GM10248 (cell line): ENCODE measurements at regions not wholly inside any gene's neighbourhood (a gene's known extent, or its start where the extent isn't known, plus 50 kb on each side); places are given as distances from the start of the nearest gene placed in this dataset.

Experiments used
- CTCF ChIA-PET: fragments of 300-600 bp; sonication (Branson Sonifier 250); formaldehyde crosslinking; extraction: SDS; loops from one replicate; lab custom pipeline; 2021; ENCODE audit warnings: antibody characterized with exemption; lab: Yijun Ruan, JAX
- POLR2A ChIA-PET: fragments of 350-650 bp; sonication (Branson Sonifier 250); formaldehyde crosslinking; extraction: SDS; loops from one replicate; lab custom pipeline; 2020; ENCODE audit warnings: antibody characterized with exemption; lab: Yijun Ruan, JAX
- DNase-seq: peaks from one replicate; pipeline ENCODE4 v3.0.0; 2012; ENCODE audit errors: extremely low spot score
- TF ChIP-seq, protein P1 (sequence below): IDR thresholded peaks from 2 replicates; pipeline ENCODE4 v1.5.1; 2012; ENCODE audit warnings: mild to moderate bottlenecking, low read depth; ENCODE audit errors: extremely low read depth, missing control alignments, control extremely low read depth

DNA sequence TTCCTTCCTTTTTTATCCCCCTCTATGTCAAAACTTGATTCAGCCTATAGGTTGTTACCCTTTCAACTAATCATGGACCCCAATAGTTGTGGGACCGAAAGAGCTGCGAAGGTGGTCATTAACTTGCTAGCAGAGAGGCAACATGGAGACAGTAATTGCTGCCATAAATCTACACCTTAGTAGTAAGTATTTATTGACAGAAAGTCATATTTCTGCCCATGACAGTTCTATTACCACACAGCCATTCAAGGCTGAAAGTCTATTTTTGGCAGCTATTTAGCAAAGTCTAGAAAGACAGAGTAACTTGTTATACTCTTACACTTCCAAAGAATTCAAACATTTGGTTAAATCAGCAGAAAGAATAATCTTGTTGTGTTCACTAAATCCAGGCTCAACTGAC, 236.2 kb downstream of the PRELID2 start:
- ChIA-PET CTCF (no interaction called here), POLR2A (no interaction called here)
- TF ChIP-seq, protein P1, sequence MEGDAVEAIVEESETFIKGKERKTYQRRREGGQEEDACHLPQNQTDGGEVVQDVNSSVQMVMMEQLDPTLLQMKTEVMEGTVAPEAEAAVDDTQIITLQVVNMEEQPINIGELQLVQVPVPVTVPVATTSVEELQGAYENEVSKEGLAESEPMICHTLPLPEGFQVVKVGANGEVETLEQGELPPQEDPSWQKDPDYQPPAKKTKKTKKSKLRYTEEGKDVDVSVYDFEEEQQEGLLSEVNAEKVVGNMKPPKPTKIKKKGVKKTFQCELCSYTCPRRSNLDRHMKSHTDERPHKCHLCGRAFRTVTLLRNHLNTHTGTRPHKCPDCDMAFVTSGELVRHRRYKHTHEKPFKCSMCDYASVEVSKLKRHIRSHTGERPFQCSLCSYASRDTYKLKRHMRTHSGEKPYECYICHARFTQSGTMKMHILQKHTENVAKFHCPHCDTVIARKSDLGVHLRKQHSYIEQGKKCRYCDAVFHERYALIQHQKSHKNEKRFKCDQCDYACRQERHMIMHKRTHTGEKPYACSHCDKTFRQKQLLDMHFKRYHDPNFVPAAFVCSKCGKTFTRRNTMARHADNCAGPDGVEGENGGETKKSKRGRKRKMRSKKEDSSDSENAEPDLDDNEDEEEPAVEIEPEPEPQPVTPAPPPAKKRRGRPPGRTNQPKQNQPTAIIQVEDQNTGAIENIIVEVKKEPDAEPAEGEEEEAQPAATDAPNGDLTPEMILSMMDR, result no peak
- no peak for DNase-seq

GRCh38 chr5:145598184-145598583, 237.0 kb downstream of the PRELID2 start:
- TF ChIP-seq, protein P1, result no peak
- CTCF ChIA-PET, result no interaction called here
- POLR2A ChIA-PET, result no interaction called here
- no peak for DNase-seq

- POLR2A ChIA-PET, result no interaction called here
- DNase-seq, result no peak
- CTCF ChIA-PET, result interaction anchor here (1.2 kb wide), 1 partner anchor 9 kb away, joined by 3 read pairs; no protein-coding TSS in a partner anchor
- TF ChIP-seq, protein P1, result no peak
These were observed 243.6 kb downstream of the PRELID2 start for GRCh38 chr5:145591578-145591977.

GRCh38 chr5:145589063-145589462, 246.1 kb downstream of the PRELID2 start:
- TF ChIP-seq, protein P1, result no peak
- POLR2A ChIA-PET, result no interaction called here
- CTCF ChIA-PET, result no interaction called here
- DNase-seq, result no peak

GRCh38 chr5:145588558-145588957, 246.6 kb downstream of the PRELID2 start:
- POLR2A ChIA-PET, result no interaction called here
- DNase-seq, result no peak
- TF ChIP-seq, protein P1, result no peak
- CTCF ChIA-PET, result no interaction called here

DNA sequence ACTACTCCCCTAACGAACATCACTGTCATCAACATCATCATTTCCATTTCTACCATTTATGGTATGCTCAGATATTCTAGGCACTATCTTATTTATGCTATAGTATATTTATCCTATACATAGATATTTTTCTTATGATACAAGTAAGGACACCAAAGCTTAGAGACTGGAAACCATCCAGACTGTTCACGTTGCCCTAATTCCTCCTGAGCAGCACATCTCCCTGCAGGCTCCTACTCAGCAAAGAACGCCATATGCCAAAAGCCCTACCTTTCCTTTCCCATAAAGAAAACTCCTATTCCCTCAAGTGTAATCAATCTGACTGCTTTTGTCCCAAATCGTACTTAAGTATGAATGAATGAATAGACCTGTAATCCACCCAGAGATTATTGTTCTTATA, 247.0 kb downstream of the PRELID2 start:
- POLR2A ChIA-PET, result no interaction called here
- no peak for DNase-seq
- CTCF ChIA-PET, result no interaction called here
- TF ChIP-seq, protein P1, result no peak

DNA sequence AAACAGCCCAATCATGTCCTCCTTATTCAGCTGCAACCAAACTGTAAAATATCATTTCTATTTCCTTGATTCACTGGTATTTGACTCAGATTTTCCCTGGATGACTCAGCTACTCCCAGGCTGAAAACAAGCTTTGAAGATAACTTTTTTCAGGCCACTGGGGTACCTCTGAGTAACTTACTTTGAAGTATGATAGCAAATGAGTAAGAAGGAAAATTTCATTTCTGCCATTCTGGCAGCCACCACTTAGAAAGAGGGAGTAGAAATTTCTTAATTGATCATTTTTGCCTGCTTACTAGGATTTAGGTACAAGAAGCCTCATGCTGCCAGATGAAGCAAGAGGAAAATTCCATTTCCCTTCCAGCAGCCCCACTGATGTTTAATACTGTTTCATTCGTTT, 247.4 kb downstream of the PRELID2 start:
- ChIA-PET CTCF (no interaction called here), POLR2A (no interaction called here)
- DNase-seq, result no peak
- TF ChIP-seq, protein P1, result no peak
